ENCODE measurements at regions not wholly inside any gene's neighbourhood (a gene's known extent, or its start where the extent isn't known, plus 50 kb on each side); places are given as distances from the start of the nearest gene placed in this dataset.

GRCh38 chr1:166258017-166258416, 91.2 kb upstream of the FAM78B start:
- no peak for TF ChIP-seq ZNF354C (tag by site-specific recombination; IDR thresholded peaks at IDR 0.05; ENCODE audit: borderline replicate concordance, low read depth)
- no peak for TF ChIP-seq CTCF (tag by site-specific recombination; IDR thresholded peaks at IDR 0.05)
- TF ChIP-seq ZNF19 (tag by site-specific recombination; IDR thresholded peaks at IDR 0.05; ENCODE audit: low read depth), result no peak
- TF ChIP-seq ZNF785 (tag by site-specific recombination; IDR thresholded peaks at IDR 0.05), result no peak
- TF ChIP-seq KLF9 (tag by site-specific recombination; IDR thresholded peaks at IDR 0.05; ENCODE audit: low read depth), result no peak
- TF ChIP-seq ZBTB11 (tag by site-specific recombination; conservative IDR thresholded peaks at IDR 0.05; ENCODE audit: low read depth), result no peak
